Adipocyte (in vitro differentiated cells): ENCODE measurements at regions not wholly inside any gene's neighbourhood (a gene's known extent, or its start where the extent isn't known, plus 50 kb on each side); places are given as distances from the start of the nearest gene placed in this dataset.
"Not testable (repeated sequence)": the region's sequence is repeated elsewhere in the genome, so short reads cannot be mapped to it uniquely, and the experiment has no call there.

ENCODE experiments used
- DNase-seq: peaks from one replicate; pipeline ENCODE4 v3.0.0-alpha.2; 2015; ENCODE audit warnings: low read depth
- H3K27me3 ChIP-seq: replicated peaks from 2 replicates; pipeline ENCODE4 v1.7.0; 2013; ENCODE audit warnings: mild to moderate bottlenecking, low read length, moderate library complexity; ENCODE audit not compliant: control insufficient read depth, insufficient read depth
- H3K36me3 ChIP-seq: 2 replicates; pipeline ENCODE4 v1.7.0; 2013; ENCODE audit warnings: low read length, mild to moderate bottlenecking, moderate library complexity; ENCODE audit not compliant: control insufficient read depth, insufficient read depth, severe bottlenecking
- H3K4me1 ChIP-seq: 2 replicates; pipeline ENCODE4 v1.7.0; 2013; ENCODE audit warnings: mild to moderate bottlenecking, low read length, moderate library complexity; ENCODE audit not compliant: control insufficient read depth, insufficient read depth
- H3K4me3 ChIP-seq: 2 replicates; pipeline ENCODE4 v1.7.0; 2013; ENCODE audit warnings: mild to moderate bottlenecking, low read length, moderate library complexity
- H3K9ac ChIP-seq: 2 replicates; pipeline ENCODE4 v1.7.0; 2013; ENCODE audit warnings: mild to moderate bottlenecking, low read length, moderate library complexity
- H3K9me3 ChIP-seq: 2 replicates; pipeline ENCODE4 v1.7.0; 2013; ENCODE audit warnings: mild to moderate bottlenecking, low read length, moderate library complexity; ENCODE audit not compliant: control insufficient read depth

DNA sequence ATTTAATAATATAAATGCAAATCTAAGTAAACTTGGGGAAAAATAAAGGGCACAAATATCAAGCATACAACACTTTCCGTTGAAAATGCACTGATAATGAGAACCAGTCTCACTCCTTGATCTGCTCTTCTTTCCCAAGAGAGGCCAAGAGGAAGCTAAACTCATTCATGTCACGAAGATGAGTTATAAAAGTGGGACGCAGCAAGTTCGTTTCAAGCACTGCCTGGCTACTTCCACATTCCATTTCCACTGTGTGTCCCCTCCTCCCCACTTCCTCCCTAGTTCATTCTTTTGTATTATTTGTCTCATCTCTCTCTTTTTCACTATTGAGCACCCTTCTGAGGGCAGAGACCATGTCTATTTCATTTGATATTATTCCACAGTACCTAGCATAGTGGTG lies 158.1 kb downstream of the SLC24A2 start:
- no peak overlapping the region for H3K9ac ChIP-seq
- no peak overlapping the region for H3K4me3 ChIP-seq
- DNase-seq: no peak
- H3K36me3 ChIP-seq: no peaks in the 10 kb centered on the region
- peaks cover 3% of the 10 kb centered on the region for H3K4me1 ChIP-seq
- no peaks in the 10 kb centered on the region for H3K9me3 ChIP-seq
- no peaks in the 10 kb centered on the region for H3K27me3 ChIP-seq

GRCh38 chr9:19629488-19629887 lies 159.3 kb downstream of the SLC24A2 start:
- H3K36me3 ChIP-seq: no peaks in the 10 kb centered on the region
- H3K9me3 ChIP-seq: no peaks in the 10 kb centered on the region
- H3K9ac ChIP-seq: no peak overlapping the region
- peaks cover 3% of the 10 kb centered on the region for H3K4me1 ChIP-seq
- no peak for DNase-seq
- no peaks in the 10 kb centered on the region for H3K27me3 ChIP-seq
- no peak overlapping the region for H3K4me3 ChIP-seq

DNA sequence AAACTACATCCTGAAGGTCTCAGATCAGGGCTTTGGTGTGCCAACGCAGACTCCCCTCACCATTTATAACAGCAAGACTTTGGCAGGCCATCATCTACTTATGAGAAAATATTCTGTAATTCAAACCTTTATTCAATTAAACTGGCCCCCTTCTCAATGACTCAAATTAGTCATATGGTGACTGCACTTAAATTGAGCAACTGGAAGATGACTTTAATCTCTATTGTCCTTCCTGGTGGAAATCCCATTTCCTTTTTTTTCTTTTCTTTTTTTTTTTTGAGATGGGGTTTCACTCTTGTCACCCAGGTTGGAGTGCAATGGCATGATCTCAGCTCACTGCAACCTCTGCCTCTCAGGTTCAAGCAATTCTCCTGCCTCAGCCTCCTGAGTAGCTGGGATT lies 163.4 kb downstream of the SLC24A2 start:
- H3K4me3 ChIP-seq, H3K36me3 ChIP-seq, H3K4me1 ChIP-seq, DNase-seq, H3K9ac ChIP-seq, H3K9me3 ChIP-seq, H3K27me3 ChIP-seq: not testable (repeated sequence)

DNA sequence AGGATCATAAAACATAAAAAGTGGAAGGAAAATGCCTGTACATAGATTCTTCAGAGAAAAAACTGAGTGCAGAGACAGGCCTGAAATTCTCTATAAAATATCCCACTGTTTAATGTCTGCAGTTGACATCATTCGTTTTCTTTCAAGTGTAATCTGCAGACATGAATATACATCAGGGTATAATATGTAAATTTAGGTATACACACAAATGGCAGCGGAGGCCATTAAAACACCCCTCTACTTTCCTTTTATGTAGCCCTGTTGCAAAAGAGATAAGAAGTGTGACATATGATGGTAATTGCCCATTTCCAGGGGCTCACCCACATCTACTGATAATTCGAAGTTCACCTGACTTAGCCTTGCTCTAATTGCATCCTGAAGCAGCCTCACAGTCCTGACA lies 164.3 kb downstream of the SLC24A2 start:
- no peaks in the 10 kb centered on the region for H3K36me3 ChIP-seq
- H3K4me1 ChIP-seq: peaks cover 9% of the 10 kb centered on the region
- H3K4me3 ChIP-seq: no peak overlapping the region
- H3K9ac ChIP-seq: no peak overlapping the region
- no peak for DNase-seq
- no peaks in the 10 kb centered on the region for H3K27me3 ChIP-seq
- no peaks in the 10 kb centered on the region for H3K9me3 ChIP-seq

DNA sequence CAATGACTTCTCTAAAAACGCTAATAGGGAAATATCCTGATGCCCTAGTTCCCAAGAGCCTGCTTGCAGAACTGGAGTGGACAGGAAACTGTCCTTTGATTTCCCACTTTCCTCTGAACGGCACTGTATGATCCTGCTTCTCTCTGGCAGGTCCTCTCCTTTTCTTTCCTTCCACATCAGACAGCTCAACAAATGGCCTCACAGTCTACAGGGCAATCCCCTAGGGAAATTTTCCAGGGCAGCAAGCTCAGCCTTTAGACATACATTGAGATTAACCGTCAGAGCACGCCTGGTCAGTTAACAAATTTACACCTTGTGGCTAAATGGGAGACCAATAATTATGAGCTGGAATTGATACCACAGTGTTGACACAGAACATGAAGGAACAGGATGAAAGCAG lies 164.9 kb downstream of the SLC24A2 start:
- H3K4me3 ChIP-seq: no peak overlapping the region
- peaks cover 9% of the 10 kb centered on the region for H3K4me1 ChIP-seq
- H3K36me3 ChIP-seq: no peaks in the 10 kb centered on the region
- DNase-seq: no peak
- no peaks in the 10 kb centered on the region for H3K9me3 ChIP-seq
- no peaks in the 10 kb centered on the region for H3K27me3 ChIP-seq
- H3K9ac ChIP-seq: no peak overlapping the region

DNA sequence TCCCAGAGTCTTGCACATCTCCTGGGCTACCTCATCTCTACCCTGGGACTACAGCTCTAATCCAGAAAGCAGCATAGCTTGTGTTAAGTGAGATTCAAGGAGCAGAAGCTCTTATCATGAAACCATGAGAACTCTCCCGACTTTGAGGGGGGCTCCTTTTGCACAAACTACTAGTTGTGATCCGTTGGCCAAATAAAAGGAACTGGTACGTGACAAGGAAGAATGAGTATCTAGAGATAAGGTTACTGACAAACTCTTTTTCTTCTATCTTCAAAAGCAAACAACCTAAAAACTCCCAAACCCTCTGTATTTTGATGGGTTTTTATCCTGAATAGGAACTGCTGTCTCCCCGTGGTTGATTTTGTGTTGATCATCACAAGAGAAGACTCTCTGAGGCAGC lies 168.5 kb downstream of the SLC24A2 start:
- Histone ChIP-seq H3K27me3 (no peaks in the 10 kb centered on the region), H3K4me1 (peaks cover 12% of the 10 kb centered on the region), H3K4me3 (no peak overlapping the region), H3K9ac (no peak overlapping the region), H3K9me3 (peaks cover 4% of the 10 kb centered on the region), H3K36me3 (no peaks in the 10 kb centered on the region)
- no peak for DNase-seq

GRCh38 chr9:19619221-19619620 lies 169.6 kb downstream of the SLC24A2 start:
- Histone ChIP-seq H3K4me1 (peaks cover 12% of the 10 kb centered on the region), H3K9ac (no peak overlapping the region), H3K27me3 (no peaks in the 10 kb centered on the region), H3K9me3 (peaks cover 4% of the 10 kb centered on the region), H3K36me3 (no peaks in the 10 kb centered on the region), H3K4me3 (no peak overlapping the region)
- no peak for DNase-seq

DNA sequence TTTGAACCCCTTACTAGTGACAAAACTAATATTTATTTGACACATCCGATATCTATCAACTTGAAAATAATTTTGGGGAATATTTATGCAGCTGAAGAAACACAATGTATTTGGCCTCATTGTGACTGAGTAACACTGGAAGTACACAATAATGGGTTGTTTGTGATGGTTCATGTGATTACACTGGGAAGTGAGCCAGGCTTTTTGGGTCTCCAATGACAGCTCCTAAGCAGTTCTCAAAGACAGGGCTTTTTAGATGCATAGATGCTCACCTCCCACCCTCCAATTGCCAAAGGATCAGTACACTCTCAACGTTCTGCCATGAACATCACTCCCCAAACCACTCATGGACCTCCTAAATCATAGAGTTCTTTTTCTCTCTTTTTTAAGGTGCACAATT lies 170.0 kb downstream of the SLC24A2 start:
- no peak for DNase-seq
- Histone ChIP-seq H3K9me3 (peaks cover 4% of the 10 kb centered on the region), H3K4me3 (peak overlapping the region; percentile 4), H3K4me1 (peaks cover 12% of the 10 kb centered on the region), H3K9ac (no peak overlapping the region), H3K36me3 (no peaks in the 10 kb centered on the region), H3K27me3 (no peaks in the 10 kb centered on the region)

DNA sequence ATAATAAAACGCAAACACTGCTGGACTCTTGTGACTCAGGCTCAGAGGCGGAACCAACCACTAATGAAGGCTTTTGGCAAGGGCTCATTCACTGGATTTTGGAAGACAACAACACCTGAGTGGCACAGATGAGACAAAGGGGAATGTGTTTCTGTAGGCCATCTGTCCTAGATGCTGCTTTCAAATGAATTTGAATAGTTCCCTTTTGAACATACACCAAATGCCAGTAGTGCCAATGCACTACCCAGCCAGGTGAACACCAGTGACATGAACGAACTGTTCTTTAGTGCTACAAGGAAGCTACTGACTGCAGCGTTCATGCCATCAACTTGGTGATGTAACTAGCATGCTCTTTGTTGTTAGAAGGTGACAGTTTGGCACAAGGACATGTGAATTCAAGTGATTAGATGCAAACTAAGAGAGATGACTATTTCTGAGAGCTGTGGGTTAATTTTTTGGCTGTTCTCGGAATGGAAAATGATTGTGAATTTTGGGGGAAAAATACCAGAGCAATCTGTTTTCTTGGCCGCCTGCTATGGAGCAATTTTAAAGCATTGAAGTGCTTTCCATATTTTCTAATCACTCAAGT lies 173.7 kb downstream of the SLC24A2 start:
- Histone ChIP-seq H3K9me3 (peaks cover 4% of the 10 kb centered on the region), H3K27me3 (peaks cover 4% of the 10 kb centered on the region), H3K4me3 (no peak overlapping the region), H3K36me3 (no peaks in the 10 kb centered on the region), H3K9ac (no peak overlapping the region), H3K4me1 (peaks cover 3% of the 10 kb centered on the region)
- DNase-seq: no peak

DNA sequence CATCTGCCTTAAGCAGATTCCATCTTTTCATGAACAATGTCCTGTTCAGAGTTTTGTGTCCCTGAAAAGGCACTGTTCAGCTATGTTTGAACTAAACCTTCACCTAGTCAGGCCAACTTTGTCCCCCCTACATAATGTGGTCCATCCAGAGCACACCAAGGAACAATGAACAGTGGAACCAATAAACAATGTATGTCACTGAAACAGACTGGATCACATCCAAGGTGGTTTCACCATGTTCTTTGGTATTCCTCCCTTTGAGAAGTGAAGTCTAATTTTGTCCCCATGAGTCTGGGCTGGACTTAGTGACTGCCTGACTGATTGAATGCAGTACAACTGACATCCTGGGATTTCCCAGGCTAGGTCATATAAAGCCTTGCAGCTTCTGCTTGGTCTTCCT lies 174.5 kb downstream of the SLC24A2 start:
- no peak overlapping the region for H3K4me3 ChIP-seq
- peaks cover 4% of the 10 kb centered on the region for H3K27me3 ChIP-seq
- peaks cover 4% of the 10 kb centered on the region for H3K9me3 ChIP-seq
- H3K4me1 ChIP-seq: peaks cover 3% of the 10 kb centered on the region
- H3K36me3 ChIP-seq: no peaks in the 10 kb centered on the region
- no peak overlapping the region for H3K9ac ChIP-seq
- no peak for DNase-seq

GRCh38 chr9:19600538-19600937 lies 188.3 kb downstream of the SLC24A2 start:
- no peak for DNase-seq
- Histone ChIP-seq H3K4me3 (no peak overlapping the region), H3K4me1 (no peaks in the 10 kb centered on the region), H3K36me3 (no peaks in the 10 kb centered on the region), H3K9ac (no peak overlapping the region), H3K9me3 (no peaks in the 10 kb centered on the region), H3K27me3 (peaks cover 5% of the 10 kb centered on the region)

DNA sequence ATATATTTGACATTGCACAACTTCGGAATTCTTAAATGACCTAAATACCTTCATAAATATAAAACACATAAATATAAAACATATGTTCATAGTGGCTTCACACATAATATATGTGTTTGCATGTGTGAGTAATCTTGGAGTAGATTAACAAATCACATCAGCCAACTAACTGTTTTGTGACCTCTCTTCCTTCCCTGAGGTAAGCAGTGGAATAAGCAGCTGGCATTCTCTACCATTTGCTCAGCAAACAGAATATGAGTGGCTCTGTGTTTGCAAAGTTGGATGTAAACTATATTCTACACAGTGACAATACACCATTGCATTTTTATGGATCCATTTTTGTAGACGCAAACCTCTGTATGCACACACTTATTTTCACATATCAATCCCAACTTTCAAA lies 189.9 kb downstream of the ACER2 start:
- no peak for DNase-seq
- Histone ChIP-seq H3K36me3 (no peaks in the 10 kb centered on the region), H3K9ac (no peak overlapping the region), H3K4me3 (no peak overlapping the region), H3K4me1 (no peaks in the 10 kb centered on the region), H3K27me3 (peaks cover 9% of the 10 kb centered on the region), H3K9me3 (no peaks in the 10 kb centered on the region)
